ENCODE measurements at regions not wholly inside any gene's neighbourhood (a gene's known extent, or its start where the extent isn't known, plus 50 kb on each side); places are given as distances from the start of the nearest gene placed in this dataset.

GRCh38 chr13:68410007-68410406, 1179.9 kb upstream of the PCDH9 start:
- Histone ChIP-seq H3K9me2 (replicated peaks; ENCODE audit: insufficient read depth, low read length) (no peaks in the 10 kb centered on the region), H3K27me3 (ENCODE audit: low read length) (no peaks in the 10 kb centered on the region), H3F3A (ENCODE audit: insufficient read depth) (no peaks in the 10 kb centered on the region), H3K27ac (ENCODE audit: low read depth, low read length) (no peak overlapping the region), H3K36me3 (ENCODE audit: low read length) (no peaks in the 10 kb centered on the region), H3K4me2 (ENCODE audit: low read depth, low read length, poor library complexity, severe bottlenecking) (no peak overlapping the region), H3K9me3 (ENCODE audit: insufficient read depth, low read length) (peaks cover 18% of the 10 kb centered on the region; the same call in 1 of the 2 replicates), H3K4me3 (ENCODE audit: insufficient read depth, low read length, poor library complexity, severe bottlenecking) (no peak overlapping the region), H2AFZ (ENCODE audit: low read depth, low read length, severe bottlenecking) (no peak overlapping the region), H3K9ac (ENCODE audit: low read length) (no peak overlapping the region), H4K20me1 (ENCODE audit: low read depth, low read length) (no peaks in the 10 kb centered on the region), H3K79me2 (ENCODE audit: insufficient read depth, low read length) (no peaks in the 10 kb centered on the region)
- TF ChIP-seq EZH2phosphoT487 (conservative IDR thresholded peaks at IDR 0.05; ENCODE audit: low read length), result no peak

- Histone ChIP-seq H3K36me3 (ENCODE audit: low read length) (no peaks in the 10 kb centered on the region), H3K4me2 (ENCODE audit: low read depth, low read length, poor library complexity, severe bottlenecking) (no peak overlapping the region), H3K27ac (ENCODE audit: low read depth, low read length) (no peak overlapping the region), H3K9me2 (replicated peaks; ENCODE audit: insufficient read depth, low read length) (no peaks in the 10 kb centered on the region), H3F3A (ENCODE audit: insufficient read depth) (no peaks in the 10 kb centered on the region), H3K79me2 (ENCODE audit: insufficient read depth, low read length) (no peaks in the 10 kb centered on the region), H4K20me1 (ENCODE audit: low read depth, low read length) (no peaks in the 10 kb centered on the region), H2AFZ (ENCODE audit: low read depth, low read length, severe bottlenecking) (no peak overlapping the region), H3K27me3 (ENCODE audit: low read length) (no peaks in the 10 kb centered on the region), H3K4me3 (ENCODE audit: insufficient read depth, low read length, poor library complexity, severe bottlenecking) (no peak overlapping the region), H3K9ac (ENCODE audit: low read length) (no peak overlapping the region), H3K9me3 (ENCODE audit: insufficient read depth, low read length) (no peaks in the 10 kb centered on the region)
- no peak for TF ChIP-seq EZH2phosphoT487 (conservative IDR thresholded peaks at IDR 0.05; ENCODE audit: low read length)
- TF ChIP-seq CTCF (IDR thresholded peaks at IDR 0.05; ENCODE audit: insufficient read depth, low read length, poor library complexity, severe bottlenecking), result no peak
Observed at GRCh38 chr13:68390987-68391386, 1160.9 kb upstream of the PCDH9 start.

DNA sequence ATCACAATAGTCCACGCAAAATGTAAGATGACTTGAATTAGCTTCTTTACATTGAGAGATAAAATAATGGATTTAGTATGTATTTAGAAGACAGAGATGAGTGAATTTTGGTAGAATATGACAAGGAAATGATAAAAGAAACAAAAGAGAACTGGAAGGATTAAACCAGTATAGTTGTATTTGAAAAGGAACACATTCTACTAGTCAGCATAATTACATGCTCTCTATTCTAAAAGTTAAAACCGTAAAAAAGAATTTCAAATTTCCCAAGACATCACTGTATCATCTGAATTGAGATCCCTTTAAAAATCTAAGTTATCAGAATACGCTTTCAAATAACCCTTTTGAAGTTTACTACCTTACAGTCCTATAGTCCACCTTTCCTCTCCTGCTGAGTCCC, 1156.7 kb upstream of the PCDH9 start:
- no peaks in the 10 kb centered on the region for H3K36me3 ChIP-seq (ENCODE audit: low read length)
- H3F3A ChIP-seq (ENCODE audit: insufficient read depth), result no peaks in the 10 kb centered on the region
- TF ChIP-seq EZH2phosphoT487 (conservative IDR thresholded peaks at IDR 0.05; ENCODE audit: low read length), result no peak
- no peak for TF ChIP-seq CTCF (IDR thresholded peaks at IDR 0.05; ENCODE audit: insufficient read depth, low read length, poor library complexity, severe bottlenecking)
- H3K79me2 ChIP-seq (ENCODE audit: insufficient read depth, low read length), result no peaks in the 10 kb centered on the region
- no peak overlapping the region for H3K9ac ChIP-seq (ENCODE audit: low read length)
- no peak overlapping the region for H3K4me3 ChIP-seq (ENCODE audit: insufficient read depth, low read length, poor library complexity, severe bottlenecking)
- H3K9me3 ChIP-seq (ENCODE audit: insufficient read depth, low read length), result no peaks in the 10 kb centered on the region
- no peaks in the 10 kb centered on the region for H4K20me1 ChIP-seq (ENCODE audit: low read depth, low read length)
- no peak overlapping the region for H3K4me2 ChIP-seq (ENCODE audit: low read depth, low read length, poor library complexity, severe bottlenecking)
- H3K27ac ChIP-seq (ENCODE audit: low read depth, low read length), result no peak overlapping the region
- peak overlapping the region; percentile 82 for H2AFZ ChIP-seq (ENCODE audit: low read depth, low read length, severe bottlenecking)
- H3K9me2 ChIP-seq (replicated peaks; ENCODE audit: insufficient read depth, low read length), result no peaks in the 10 kb centered on the region
- H3K27me3 ChIP-seq (ENCODE audit: low read length), result no peaks in the 10 kb centered on the region

GRCh38 chr13:68380041-68380973, 1150.2 kb upstream of the PCDH9 start:
- H3K9ac ChIP-seq (ENCODE audit: low read length), result no peak overlapping the region
- TF ChIP-seq EZH2phosphoT487 (conservative IDR thresholded peaks at IDR 0.05; ENCODE audit: low read length) (no peak), CTCF (IDR thresholded peaks at IDR 0.05; ENCODE audit: insufficient read depth, low read length, poor library complexity, severe bottlenecking) (no peak)
- no peak overlapping the region for H3K4me3 ChIP-seq (ENCODE audit: insufficient read depth, low read length, poor library complexity, severe bottlenecking)
- no peaks in the 10 kb centered on the region for H3K79me2 ChIP-seq (ENCODE audit: insufficient read depth, low read length)
- H3F3A ChIP-seq (ENCODE audit: insufficient read depth), result no peaks in the 10 kb centered on the region
- no peaks in the 10 kb centered on the region for H3K9me2 ChIP-seq (replicated peaks; ENCODE audit: insufficient read depth, low read length)
- H3K9me3 ChIP-seq (ENCODE audit: insufficient read depth, low read length), result no peaks in the 10 kb centered on the region
- no peak overlapping the region for H3K27ac ChIP-seq (ENCODE audit: low read depth, low read length)
- H4K20me1 ChIP-seq (ENCODE audit: low read depth, low read length), result no peaks in the 10 kb centered on the region
- no peaks in the 10 kb centered on the region; the same call in 1 of the 2 replicates for H3K36me3 ChIP-seq (ENCODE audit: low read length)
- no peak overlapping the region for H3K4me2 ChIP-seq (ENCODE audit: low read depth, low read length, poor library complexity, severe bottlenecking)
- H3K27me3 ChIP-seq (ENCODE audit: low read length), result no peaks in the 10 kb centered on the region
- no peak overlapping the region for H2AFZ ChIP-seq (ENCODE audit: low read depth, low read length, severe bottlenecking)
